GM18526 (cell line): ENCODE measurements at regions not wholly inside any gene's neighbourhood (a gene's known extent, or its start where the extent isn't known, plus 50 kb on each side); places are given as distances from the start of the nearest gene placed in this dataset.

ENCODE experiments used
- POLR2A ChIP-seq: IDR thresholded peaks from 3 replicates; pipeline ENCODE4 v1.6.1; 2011; ENCODE audit not compliant: insufficient read length; ENCODE audit errors: extremely low read depth

- no peak for TF ChIP-seq POLR2A
These were observed 166.4 kb upstream of the ATP6AP2 start for GRCh38 chrX:40414335-40414734.

GRCh38 chrX:40411340-40412111 is 169.2 kb upstream of the ATP6AP2 start:
- TF ChIP-seq POLR2A, result no peak

- TF ChIP-seq POLR2A, result no peak
These were observed 169.9 kb upstream of the ATP6AP2 start for GRCh38 chrX:40410859-40411258.

GRCh38 chrX:40406330-40406859 is 174.4 kb upstream of the ATP6AP2 start:
- no peak for TF ChIP-seq POLR2A

- TF ChIP-seq POLR2A, result no peak
These were observed 175.4 kb upstream of the ATP6AP2 start for GRCh38 chrX:40405399-40405798.

- no peak for TF ChIP-seq POLR2A
These were observed 177.0 kb upstream of the ATP6AP2 start for GRCh38 chrX:40403757-40404156.

- TF ChIP-seq POLR2A, result no peak
These were observed 177.8 kb upstream of the ATP6AP2 start for GRCh38 chrX:40402831-40403533.

GRCh38 chrX:40395102-40395501 is 185.7 kb upstream of the ATP6AP2 start:
- TF ChIP-seq POLR2A, result no peak

GRCh38 chrX:40394302-40394701 is 186.5 kb upstream of the ATP6AP2 start:
- TF ChIP-seq POLR2A, result no peak

- TF ChIP-seq POLR2A, result no peak
These were observed 188.2 kb upstream of the ATP6AP2 start for GRCh38 chrX:40392599-40392998.

GRCh38 chrX:40391662-40392061 is 189.1 kb upstream of the ATP6AP2 start:
- TF ChIP-seq POLR2A, result no peak

GRCh38 chrX:40389555-40389954 is 191.2 kb upstream of the ATP6AP2 start:
- TF ChIP-seq POLR2A, result no peak

GRCh38 chrX:40388441-40388840 is 192.3 kb upstream of the ATP6AP2 start:
- TF ChIP-seq POLR2A, result no peak

GRCh38 chrX:40385682-40386081 is 195.1 kb upstream of the ATP6AP2 start:
- TF ChIP-seq POLR2A, result no peak

- no peak for TF ChIP-seq POLR2A
These were observed 195.5 kb upstream of the ATP6AP2 start for GRCh38 chrX:40385256-40385655.

GRCh38 chrX:40383969-40384368 is 196.8 kb upstream of the ATP6AP2 start:
- no peak for TF ChIP-seq POLR2A
